HEK293 (cell line): ENCODE measurements at regions not wholly inside any gene's neighbourhood (a gene's known extent, or its start where the extent isn't known, plus 50 kb on each side); places are given as distances from the start of the nearest gene placed in this dataset.

ENCODE experiments used
- CTCF ChIA-PET: fragments of 350-600 bp; formaldehyde crosslinking; extraction: SDS; loops from one replicate; lab custom pipeline; 2021; ENCODE audit warnings: antibody characterized with exemption; lab: Yijun Ruan, JAX
- POLR2A ChIA-PET: fragments of 300-600 bp; formaldehyde crosslinking; extraction: SDS; loops from one replicate; lab custom pipeline; 2020; ENCODE audit warnings: antibody characterized with exemption, inconsistent platforms; lab: Yijun Ruan, JAX
- H3K27ac ChIP-seq: fragments of 200-500 bp; sonication (Bioruptor generic); 2 replicates; pipeline ENCODE4 v1.5.1; 2014; ENCODE audit warnings: low read depth, low read length, control low read depth, inconsistent platforms; ENCODE audit errors: extremely low read depth
- H3K36me3 ChIP-seq, 2 experiments: fragments of 200-500 bp in 1 of 2; sonication (Bioruptor generic) in 1 of 2; 1 replicate in 1 of 2; 2 replicates in 1 of 2; pipeline ENCODE4 v1.5.1; 2014 to 2017; ENCODE audit warnings: inconsistent platforms in 2 of 2, low read length in 2 of 2; ENCODE audit not compliant: control insufficient read depth in 2 of 2, insufficient read depth in 1 of 2
- H3K4me1 ChIP-seq: fragments of 200-500 bp; sonication (Bioruptor generic); 2 replicates; pipeline ENCODE4 v1.5.1; 2014; ENCODE audit warnings: mild to moderate bottlenecking, low read length, inconsistent platforms; ENCODE audit not compliant: control insufficient read depth, insufficient read depth
- H3K4me3 ChIP-seq: 2 replicates; pipeline ENCODE4 v1.5.1; 2011; ENCODE audit warnings: low read depth, mild to moderate bottlenecking, control low read depth, low read length, moderate library complexity
- H3K9me3 ChIP-seq: fragments of 200-500 bp; sonication (Bioruptor generic); 2 replicates; pipeline ENCODE4 v1.5.1; 2014; ENCODE audit warnings: low read depth, low read length, inconsistent platforms; ENCODE audit not compliant: control insufficient read depth, insufficient read depth
- SCRT1 ChIP-seq: fragments of 450-650 bp; formaldehyde crosslinking; IDR thresholded peaks from 2 replicates; pipeline ENCODE4 v1.5.1; 2016; ENCODE audit warnings: missing biosample characterization, missing genetic modification characterization, borderline replicate concordance
- SCRT2 ChIP-seq: fragments of 450-650 bp; formaldehyde crosslinking; IDR thresholded peaks from 2 replicates; pipeline ENCODE4 v1.5.1; 2016; ENCODE audit warnings: missing biosample characterization, missing genetic modification characterization
- TRIM28 ChIP-seq: IDR thresholded peaks from 2 replicates; pipeline ENCODE4 v1.6.1; 2011; ENCODE audit warnings: low read length, control low read depth, borderline replicate concordance
- ZBTB1 ChIP-seq: fragments of 450-650 bp; formaldehyde crosslinking; IDR thresholded peaks from 2 replicates; pipeline ENCODE4 v1.5.1; 2016; ENCODE audit warnings: missing biosample characterization, missing genetic modification characterization
- ZBTB20 ChIP-seq: fragments of 450-650 bp; formaldehyde crosslinking; IDR thresholded peaks from 2 replicates; pipeline ENCODE4 v1.5.1; 2016; ENCODE audit warnings: missing biosample characterization, missing genetic modification characterization
- ZBTB7A ChIP-seq: fragments of 450-650 bp; formaldehyde crosslinking; IDR thresholded peaks from 2 replicates; pipeline ENCODE4 v1.5.1; 2016; ENCODE audit warnings: low read depth, missing biosample characterization, missing genetic modification characterization
- ZBTB8A ChIP-seq: fragments of 450-650 bp; formaldehyde crosslinking; IDR thresholded peaks from 2 replicates; pipeline ENCODE4 v1.5.1; 2016; ENCODE audit warnings: missing biosample characterization, missing genetic modification characterization
- ZFP41 ChIP-seq: fragments of 450-650 bp; formaldehyde crosslinking; IDR thresholded peaks from 2 replicates; pipeline ENCODE4 v1.5.1; 2016; ENCODE audit warnings: missing biosample characterization, missing genetic modification characterization, borderline replicate concordance
- ZNF112 ChIP-seq: fragments of 450-650 bp; formaldehyde crosslinking; IDR thresholded peaks from 2 replicates; pipeline ENCODE4 v1.5.0; 2017; ENCODE audit warnings: missing biosample characterization, missing genetic modification characterization
- ZNF121 ChIP-seq: fragments of 450-650 bp; formaldehyde crosslinking; IDR thresholded peaks from 2 replicates; pipeline ENCODE4 v1.5.1; 2016; ENCODE audit warnings: missing biosample characterization, missing genetic modification characterization
- ZNF140 ChIP-seq: fragments of 450-650 bp; formaldehyde crosslinking; IDR thresholded peaks from 2 replicates; pipeline ENCODE4 v1.5.1; 2016; ENCODE audit warnings: missing biosample characterization, missing genetic modification characterization
- ZNF157 ChIP-seq: fragments of 450-650 bp; formaldehyde crosslinking; IDR thresholded peaks from 2 replicates; pipeline ENCODE4 v1.5.1; 2016; ENCODE audit warnings: missing biosample characterization, missing genetic modification characterization
- ZNF202 ChIP-seq: fragments of 450-650 bp; formaldehyde crosslinking; IDR thresholded peaks from 2 replicates; pipeline ENCODE4 v1.5.1; 2016; ENCODE audit warnings: missing biosample characterization, missing genetic modification characterization, borderline replicate concordance
- ZNF335 ChIP-seq: fragments of 450-650 bp; formaldehyde crosslinking; conservative IDR thresholded peaks from 2 replicates; pipeline ENCODE4 v1.5.1; 2016; ENCODE audit warnings: missing biosample characterization, missing genetic modification characterization
- ZNF37A ChIP-seq: fragments of 450-650 bp; IDR thresholded peaks from 2 replicates; pipeline ENCODE4 v1.5.1; 2018; ENCODE audit warnings: missing biosample characterization, missing genetic modification characterization
- ZNF404 ChIP-seq: fragments of 450-650 bp; formaldehyde crosslinking; IDR thresholded peaks from 2 replicates; pipeline ENCODE4 v1.5.1; 2017; ENCODE audit warnings: missing biosample characterization, missing genetic modification characterization
- ZNF521 ChIP-seq: fragments of 450-650 bp; formaldehyde crosslinking; IDR thresholded peaks from 2 replicates; pipeline ENCODE4 v1.5.1; 2017; ENCODE audit warnings: missing biosample characterization, mild to moderate bottlenecking, missing genetic modification characterization
- ZNF561 ChIP-seq: fragments of 450-650 bp; IDR thresholded peaks from 2 replicates; pipeline ENCODE4 v1.5.1; 2018; ENCODE audit warnings: missing biosample characterization, missing genetic modification characterization, borderline replicate concordance
- ZNF626 ChIP-seq: fragments of 450-650 bp; sonication (Bioruptor Pico); formaldehyde crosslinking; IDR thresholded peaks from 2 replicates; pipeline ENCODE4 v1.5.1; 2018; ENCODE audit warnings: missing biosample characterization, missing genetic modification characterization, inconsistent platforms
- ZNF664 ChIP-seq: fragments of 450-650 bp; formaldehyde crosslinking; IDR thresholded peaks from 2 replicates; pipeline ENCODE4 v1.5.1; 2016; ENCODE audit warnings: missing biosample characterization, missing genetic modification characterization
- ZNF701 ChIP-seq: fragments of 450-650 bp; formaldehyde crosslinking; IDR thresholded peaks from 2 replicates; pipeline ENCODE4 v1.5.1; 2016; ENCODE audit warnings: missing biosample characterization, missing genetic modification characterization
- TF ChIP-seq, protein P1 (sequence below): fragments of 450-650 bp; formaldehyde crosslinking; IDR thresholded peaks from 2 replicates; pipeline ENCODE4 v1.5.1; 2016; ENCODE audit warnings: missing biosample characterization, missing genetic modification characterization

DNA sequence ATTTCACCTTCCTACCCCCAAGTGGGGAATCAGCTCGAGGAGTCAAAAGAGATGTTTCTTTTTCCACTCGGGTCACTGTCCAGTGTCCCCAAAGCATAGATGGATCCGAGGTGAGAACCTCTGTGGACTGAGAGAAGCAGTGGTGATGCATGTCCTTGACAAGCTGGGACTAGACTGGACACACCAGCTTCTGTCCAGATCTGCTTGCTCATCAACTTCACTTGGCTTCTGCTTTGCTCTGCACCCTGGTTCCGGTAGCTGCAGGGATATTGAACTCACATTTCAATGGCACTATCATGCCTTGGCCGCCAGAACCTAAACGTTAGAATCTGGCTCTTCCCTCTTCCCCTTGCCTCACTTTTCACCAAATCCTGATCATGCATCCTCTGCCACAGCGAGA is 50.3 kb upstream of the CXCL12 start:
- no peak overlapping the region for H3K4me3 ChIP-seq
- no peak overlapping the region for H3K27ac ChIP-seq
- POLR2A ChIA-PET = no interaction called here
- TF ChIP-seq ZFP41 (tag by site-specific recombination) (no peak), ZNF140 (no peak), ZNF121 (tag by site-specific recombination) (no peak), SCRT1 (tag by site-specific recombination) (no peak), ZNF561 (no peak), ZNF202 (tag by site-specific recombination) (no peak), ZBTB1 (tag by site-specific recombination) (no peak), TRIM28 (no peak)
- TF ChIP-seq, protein P1, sequence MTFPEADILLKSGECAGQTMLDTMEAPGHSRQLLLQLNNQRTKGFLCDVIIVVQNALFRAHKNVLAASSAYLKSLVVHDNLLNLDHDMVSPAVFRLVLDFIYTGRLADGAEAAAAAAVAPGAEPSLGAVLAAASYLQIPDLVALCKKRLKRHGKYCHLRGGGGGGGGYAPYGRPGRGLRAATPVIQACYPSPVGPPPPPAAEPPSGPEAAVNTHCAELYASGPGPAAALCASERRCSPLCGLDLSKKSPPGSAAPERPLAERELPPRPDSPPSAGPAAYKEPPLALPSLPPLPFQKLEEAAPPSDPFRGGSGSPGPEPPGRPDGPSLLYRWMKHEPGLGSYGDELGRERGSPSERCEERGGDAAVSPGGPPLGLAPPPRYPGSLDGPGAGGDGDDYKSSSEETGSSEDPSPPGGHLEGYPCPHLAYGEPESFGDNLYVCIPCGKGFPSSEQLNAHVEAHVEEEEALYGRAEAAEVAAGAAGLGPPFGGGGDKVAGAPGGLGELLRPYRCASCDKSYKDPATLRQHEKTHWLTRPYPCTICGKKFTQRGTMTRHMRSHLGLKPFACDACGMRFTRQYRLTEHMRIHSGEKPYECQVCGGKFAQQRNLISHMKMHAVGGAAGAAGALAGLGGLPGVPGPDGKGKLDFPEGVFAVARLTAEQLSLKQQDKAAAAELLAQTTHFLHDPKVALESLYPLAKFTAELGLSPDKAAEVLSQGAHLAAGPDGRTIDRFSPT (tag by site-specific recombination) = no peak
- H3K9me3 ChIP-seq = no peaks in the 10 kb centered on the region
- CTCF ChIA-PET = no interaction called here
- H3K4me1 ChIP-seq = no peaks in the 10 kb centered on the region
- H3K36me3 ChIP-seq = no peaks in the 10 kb centered on the region

DNA sequence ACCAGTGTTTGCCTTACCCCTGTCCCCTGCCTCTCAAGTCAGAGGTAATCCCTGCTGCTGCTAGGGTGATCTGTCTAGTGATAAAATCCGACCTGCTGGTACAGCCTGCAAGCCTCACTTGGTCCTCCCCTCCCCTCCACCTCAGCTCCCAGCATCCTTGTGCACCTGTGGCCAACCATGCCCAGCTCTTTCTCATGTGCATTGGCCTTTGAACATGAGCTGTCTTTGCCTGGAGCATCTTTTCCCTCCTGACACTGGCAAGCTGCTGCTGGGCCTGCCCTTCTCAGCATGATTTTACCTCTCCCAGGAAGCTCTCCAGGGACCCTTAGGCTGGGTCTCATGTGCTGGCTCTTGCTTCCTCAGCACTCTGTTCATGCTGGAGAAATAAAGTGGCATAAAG is 51.3 kb upstream of the CXCL12 start:
- Histone ChIP-seq H3K9me3 (no peaks in the 10 kb centered on the region), H3K27ac (no peak overlapping the region), H3K4me3 (no peak overlapping the region), H3K4me1 (no peaks in the 10 kb centered on the region), H3K36me3 (no peaks in the 10 kb centered on the region)
- POLR2A ChIA-PET = no interaction called here
- no peak for TF ChIP-seq ZNF112
- no peak for TF ChIP-seq ZNF521
- TF ChIP-seq ZBTB20 = no peak
- no peak for TF ChIP-seq ZBTB8A
- no peak for TF ChIP-seq ZNF701 (tag by site-specific recombination)
- no peak for TF ChIP-seq ZNF664 (tag by site-specific recombination)
- no peak for TF ChIP-seq ZNF335 (tag by site-specific recombination)
- TF ChIP-seq, all 188 proteins: peak for 0
- CTCF ChIA-PET = no interaction called here

DNA sequence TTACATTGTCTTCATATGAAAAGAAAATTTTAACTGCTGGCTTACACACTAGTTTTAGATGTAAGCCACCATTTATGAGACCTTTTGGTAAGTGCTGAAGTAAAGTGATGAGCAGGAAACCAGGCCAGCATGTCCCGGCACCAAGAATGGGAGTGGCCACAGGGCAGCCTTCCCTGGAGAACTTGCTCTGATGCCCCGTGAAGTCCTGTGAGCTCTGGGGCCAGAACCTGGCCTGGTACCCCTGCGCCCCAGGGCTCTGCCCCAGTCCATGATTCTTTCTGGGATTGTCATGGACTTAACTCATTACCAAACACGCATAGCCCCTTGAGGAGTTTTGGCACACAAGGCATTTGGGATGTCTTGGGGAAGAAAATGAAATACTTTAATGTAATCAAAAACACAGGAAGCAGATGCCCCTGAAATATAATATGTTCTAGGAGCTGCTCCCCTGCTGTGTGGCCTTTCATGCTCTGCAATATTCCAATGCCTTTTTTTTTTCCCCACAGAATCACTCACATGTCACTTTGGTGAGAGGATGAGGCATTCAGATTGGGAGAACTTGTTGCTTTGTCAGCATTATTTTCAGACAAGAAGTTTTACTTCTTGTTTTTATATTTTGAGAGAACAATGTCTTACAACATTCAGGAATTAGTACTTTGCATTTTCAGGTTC is 53.1 kb upstream of the CXCL12 start:
- no peaks in the 10 kb centered on the region for H3K36me3 ChIP-seq
- ChIA-PET POLR2A (no interaction called here), CTCF (no interaction called here)
- 0 out of 2 replicates have a peak, but pooled peaks have one; percentile 20 for TF ChIP-seq SCRT2 (tag by site-specific recombination)
- no peak for TF ChIP-seq ZNF404 (tag by site-specific recombination)
- H3K9me3 ChIP-seq = no peaks in the 10 kb centered on the region
- no peak overlapping the region for H3K4me3 ChIP-seq
- no peaks in the 10 kb centered on the region for H3K4me1 ChIP-seq
- H3K27ac ChIP-seq = no peak overlapping the region

DNA sequence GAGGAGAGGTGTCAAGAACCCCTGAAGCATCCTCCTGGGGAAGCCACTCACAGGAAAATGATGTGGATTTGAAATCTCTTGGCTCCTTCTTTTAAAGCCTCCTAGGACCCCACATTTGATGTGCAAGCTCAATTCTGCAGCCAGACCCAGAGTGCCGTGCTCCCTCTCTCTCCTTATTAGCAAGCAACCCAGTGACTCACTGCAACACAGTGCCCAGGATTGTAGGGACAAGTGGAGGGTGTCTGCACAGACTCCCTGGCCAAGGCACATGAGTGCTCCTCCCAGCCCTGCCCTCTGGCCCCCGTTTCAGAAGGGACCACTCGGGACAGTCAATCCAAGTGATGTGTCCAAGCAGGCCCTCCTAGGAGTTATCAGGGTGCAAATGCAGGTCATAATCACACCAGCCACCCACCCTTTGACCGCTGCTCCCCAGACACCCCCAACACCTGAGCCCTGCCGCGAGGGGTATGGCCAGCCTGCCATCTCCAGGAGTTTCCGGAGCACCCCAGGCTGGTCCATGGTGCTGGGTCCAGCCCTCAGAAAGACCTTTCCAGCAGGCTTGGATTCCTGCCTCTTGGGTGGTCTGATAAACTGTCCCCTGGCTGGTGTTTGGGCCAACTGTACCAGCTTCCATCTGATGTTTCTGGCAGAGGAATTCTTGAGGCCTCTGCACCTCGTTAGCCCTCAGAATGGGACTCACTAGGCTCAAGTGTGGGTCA is 54.5 kb upstream of the CXCL12 start:
- Histone ChIP-seq H3K36me3 (no peaks in the 10 kb centered on the region), H3K27ac (no peak overlapping the region)
- POLR2A ChIA-PET = no interaction called here
- TF ChIP-seq ZNF626 (tag by site-specific recombination) (no peak), ZNF157 (tag by site-specific recombination) (no peak), ZBTB7A (tag by site-specific recombination) (no peak), ZNF37A (tag by site-specific recombination) (no peak)
- TF ChIP-seq, all 188 proteins: peak for 0
- no peaks in the 10 kb centered on the region for H3K4me1 ChIP-seq
- H3K4me3 ChIP-seq = no peak overlapping the region
- no peaks in the 10 kb centered on the region for H3K9me3 ChIP-seq
- CTCF ChIA-PET = interaction anchor here (0.6 kb wide), 1 partner anchor 14 kb away, joined by 3 read pairs; no protein-coding TSS in a partner anchor
